Panc1 (cell line): ENCODE measurements at regions not wholly inside any gene's neighbourhood (a gene's known extent, or its start where the extent isn't known, plus 50 kb on each side); places are given as distances from the start of the nearest gene placed in this dataset.

ENCODE experiments used
- ATAC-seq: fragments of 200-7000 bp; cut with Tn5 transposase; 2 replicates; pipeline ENCODE4 v1.9.1; 2020; ENCODE audit warnings: mild to moderate bottlenecking, moderate library complexity
- BruUV-seq: library from RNA; stranded (reverse); fragments of 400-500 nt; replicated peaks from 2 replicates; lab custom pipeline; 2021; lab: Mats Ljungman, UMichigan
- CTCF ChIA-PET: fragments of 300-600 bp; sonication (Branson Sonifier 250); formaldehyde crosslinking; loops from one replicate; lab custom pipeline; 2022; ENCODE audit warnings: antibody characterized with exemption; lab: Charles Lee
- POLR2A ChIA-PET: fragments of 300-600 bp; sonication (Branson Sonifier 250); formaldehyde crosslinking; loops from one replicate; lab custom pipeline; 2022; ENCODE audit warnings: antibody characterized with exemption; lab: Charles Lee
- DNase-seq: peaks from one replicate; pipeline ENCODE4 v3.0.0-alpha.2; 2010; ENCODE audit warnings: low read depth, low spot score
- H3K27ac ChIP-seq: 2 replicates; pipeline ENCODE4 v1.5.1; 2011; ENCODE audit warnings: mild to moderate bottlenecking, low read length, inconsistent platforms
- H3K27me3 ChIP-seq: fragments of 200-500 bp; sonication (Bioruptor generic); 2 replicates; pipeline ENCODE4 v1.6.0; 2014; ENCODE audit warnings: low read length, inconsistent platforms; ENCODE audit not compliant: control insufficient read depth, insufficient read depth
- H3K36me3 ChIP-seq: fragments of 200-500 bp; sonication (Bioruptor generic); 2 replicates; pipeline ENCODE4 v1.5.1; 2014; ENCODE audit warnings: inconsistent platforms, mild to moderate bottlenecking, low read length, moderate library complexity; ENCODE audit not compliant: control insufficient read depth, insufficient read depth
- H3K4me1 ChIP-seq: 2 replicates; pipeline ENCODE4 v1.5.1; 2011; ENCODE audit warnings: inconsistent platforms, mild to moderate bottlenecking, low read length, moderate library complexity; ENCODE audit not compliant: control insufficient read depth, insufficient read depth
- H3K4me3 ChIP-seq, 2 experiments: 2 replicates each; pipeline ENCODE4 v1.5.1; 2011 to 2012; ENCODE audit warnings: low read depth in 2 of 2, low read length in 2 of 2, mild to moderate bottlenecking in 2 of 2, inconsistent platforms in 1 of 2, moderate library complexity in 1 of 2
- H3K9me3 ChIP-seq: fragments of 200-500 bp; sonication (Bioruptor generic); 2 replicates; pipeline ENCODE4 v1.5.1; 2014; ENCODE audit warnings: low read depth, mild to moderate bottlenecking, inconsistent platforms, low read length, moderate library complexity; ENCODE audit not compliant: control insufficient read depth, insufficient read depth
- CTCF ChIP-seq: fragments of 450-650 bp; IDR thresholded peaks from 2 replicates; pipeline ENCODE4 v1.5.1; 2017; ENCODE audit warnings: mild to moderate bottlenecking
- POLR2AphosphoS5 ChIP-seq: IDR thresholded peaks from 2 replicates; pipeline ENCODE4 v1.6.1; 2012; ENCODE audit warnings: mild to moderate bottlenecking, low read depth, low read length, moderate library complexity
- REST ChIP-seq, 2 experiments: IDR thresholded peaks; 2 replicates each; pipeline ENCODE4 v1.6.1; 2011 to 2012; ENCODE audit warnings: low read depth in 2 of 2, control low read depth in 1 of 2, low read length in 1 of 2, mild to moderate bottlenecking in 1 of 2, moderate library complexity in 1 of 2; ENCODE audit not compliant: insufficient read depth in 1 of 2
- SIN3A ChIP-seq: IDR thresholded peaks from 2 replicates; pipeline ENCODE4 v1.6.1; 2012; ENCODE audit warnings: low read depth, mild to moderate bottlenecking, low read length, moderate library complexity, borderline replicate concordance; ENCODE audit not compliant: insufficient read depth
- TCF7L2 ChIP-seq: IDR thresholded peaks from 2 replicates; pipeline ENCODE4 v1.6.1; 2011; ENCODE audit warnings: mild to moderate bottlenecking, low read depth, low read length, inconsistent platforms
- in situ Hi-C: cut with HindIII; loops from 2 replicates; pipeline ENCODE4 v1.10.0; 2016; ENCODE audit warnings: low sequenced_read_pairs, low pct_unique_long_range_greater_than_20kb
- intact Hi-C: fragments of 100-400 bp; cut with micrococcal nuclease; formaldehyde crosslinking; loops from one replicate; pipeline ENCODE4 v1.10.0; 2022; ENCODE audit not compliant: unreplicated experiment

- ATAC-seq (no peak), DNase-seq (no peak)
- Histone ChIP-seq H3K9me3 (no peaks in the 10 kb centered on the region), H3K4me3 (no peak overlapping the region), H3K27me3 (no peaks in the 10 kb centered on the region), H3K36me3 (no peaks in the 10 kb centered on the region), H3K4me1 (no peaks in the 10 kb centered on the region), H3K27ac (no peak overlapping the region)
- TF ChIP-seq POLR2AphosphoS5: no peak
- POLR2A ChIA-PET: no interaction called here
- CTCF ChIA-PET: no interaction called here
- in situ Hi-C loops (no loop called here), intact Hi-C loops (no loop called here)
- BruUV-seq: no TSS peak
Measured at GRCh38 chr5:147017191-147017590, 138.6 kb upstream of the PPP2R2B start.

GRCh38 chr5:147017621-147018020 is 139.1 kb upstream of the PPP2R2B start:
- ChIA-PET POLR2A (no interaction called here), CTCF (no interaction called here)
- DNase-seq (no peak), ATAC-seq (no peak)
- Histone ChIP-seq H3K9me3 (no peaks in the 10 kb centered on the region), H3K4me3 (no peak overlapping the region), H3K4me1 (no peaks in the 10 kb centered on the region), H3K27me3 (no peaks in the 10 kb centered on the region), H3K27ac (no peak overlapping the region), H3K36me3 (no peaks in the 10 kb centered on the region)
- BruUV-seq: no TSS peak
- in situ Hi-C loops (no loop called here), intact Hi-C loops (no loop called here)
- TF ChIP-seq TCF7L2 (no peak), SIN3A (no peak), REST (IDR thresholded peaks at IDR 0.05; ENCODE audit: insufficient read depth in 1 of 2, low read depth in 2 of 2, low read length in 1 of 2) (no peak), POLR2AphosphoS5 (no peak), CTCF (no peak)

GRCh38 chr5:147018812-147019211 is 140.3 kb upstream of the PPP2R2B start:
- POLR2A ChIA-PET: no interaction called here
- CTCF ChIA-PET: no interaction called here
- ATAC-seq: no peak
- Histone ChIP-seq H3K4me3 (no peak overlapping the region), H3K36me3 (no peaks in the 10 kb centered on the region), H3K9me3 (no peaks in the 10 kb centered on the region), H3K27me3 (no peaks in the 10 kb centered on the region), H3K4me1 (no peaks in the 10 kb centered on the region), H3K27ac (no peak overlapping the region)
- intact Hi-C loops (no loop called here), in situ Hi-C loops (no loop called here)
- no peak for DNase-seq
- no TSS peak for BruUV-seq
- TF ChIP-seq POLR2AphosphoS5: no peak
- TF ChIP-seq REST (IDR thresholded peaks at IDR 0.05; ENCODE audit: insufficient read depth in 1 of 2, low read depth in 2 of 2, low read length in 1 of 2): no peak
- no peak for TF ChIP-seq CTCF
- TF ChIP-seq SIN3A: no peak
- no peak for TF ChIP-seq TCF7L2
